DOHH2 (cell line): ENCODE measurements at regions not wholly inside any gene's neighbourhood (a gene's known extent, or its start where the extent isn't known, plus 50 kb on each side); places are given as distances from the start of the nearest gene placed in this dataset.

ENCODE experiments used
- CTCF ChIP-seq: fragments of 200-600 bp; sonication (generic); IDR thresholded peaks from one replicate; pipeline ENCODE4 v1.5.1; 2014; ENCODE audit warnings: antibody characterized with exemption, mild to moderate bottlenecking, low read depth, low read length; ENCODE audit not compliant: poor library complexity, severe bottlenecking
- EZH2phosphoT487 ChIP-seq: fragments of 200-600 bp; sonication (generic); IDR thresholded peaks from 2 replicates; pipeline ENCODE4 v1.6.1; 2017; ENCODE audit warnings: borderline replicate concordance, mild to moderate bottlenecking, antibody characterized with exemption, low read length, moderate library complexity, mixed read lengths

GRCh38 chr9:556675-557074 is 284.8 kb upstream of the DMRT1 start:
- TF ChIP-seq CTCF: no peak
- no peak for TF ChIP-seq EZH2phosphoT487
